HFFc6 (cell line): ENCODE measurements at regions not wholly inside any gene's neighbourhood (a gene's known extent, or its start where the extent isn't known, plus 50 kb on each side); places are given as distances from the start of the nearest gene placed in this dataset.

Source experiments
- DNase-seq: peaks from one replicate; pipeline ENCODE4 v3.0.0-alpha.2; 2018
- H3K27ac Mint-ChIP-seq: 2 replicates; pipeline ENCODE4 v1.8.0; 2020; ENCODE audit warnings: mild to moderate bottlenecking, mixed read lengths
- H3K27me3 Mint-ChIP-seq: 2 replicates; pipeline ENCODE4 v1.8.0; 2021; ENCODE audit warnings: mild to moderate bottlenecking, moderate library complexity, mixed read lengths; ENCODE audit not compliant: insufficient read depth
- H3K36me3 Mint-ChIP-seq: 2 replicates; pipeline ENCODE4 v1.8.0; 2021; ENCODE audit warnings: low read depth, mixed read lengths
- H3K4me1 Mint-ChIP-seq: 2 replicates; pipeline ENCODE4 v1.8.0; 2020; ENCODE audit warnings: low read depth, mixed read lengths
- H3K4me3 Mint-ChIP-seq: 2 replicates; pipeline ENCODE4 v1.8.0; 2020; ENCODE audit warnings: mild to moderate bottlenecking, moderate library complexity, mixed read lengths
- H3K9me3 Mint-ChIP-seq: 2 replicates; pipeline ENCODE4 v1.8.0; 2020; ENCODE audit warnings: mild to moderate bottlenecking, mixed read lengths
- CTCF ChIP-seq: fragments of 200-600 bp; sonication (generic); IDR thresholded peaks from 2 replicates; pipeline ENCODE4 v1.5.0; 2021; ENCODE audit warnings: antibody characterized with exemption, mild to moderate bottlenecking

DNA sequence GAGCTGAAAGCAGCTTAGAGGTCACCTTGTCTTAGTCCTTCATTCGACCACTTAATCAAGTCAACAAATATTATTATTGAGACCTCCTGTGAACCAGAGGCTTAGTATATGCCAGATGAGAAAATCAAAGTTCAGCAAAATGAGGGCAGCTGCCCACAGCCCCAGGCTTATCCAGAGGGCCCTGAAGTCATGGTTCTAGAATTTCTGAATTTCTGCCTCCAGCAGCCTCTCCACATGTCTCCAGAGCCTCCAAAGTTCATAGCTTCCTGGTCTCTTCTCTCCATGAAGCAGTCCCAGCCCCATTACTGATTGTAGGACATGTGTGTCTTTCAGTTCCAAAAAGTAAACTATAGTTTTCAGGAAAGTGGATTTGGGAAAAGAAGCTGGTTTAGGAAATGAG, 96.9 kb upstream of the TSC22D2 start:
- Mint-ChIP-seq H3K27ac (peak overlapping the region; percentile 67), H3K4me1 (peaks cover 80% of the 10 kb centered on the region), H3K27me3 (no peaks in the 10 kb centered on the region), H3K9me3 (peaks cover 47% of the 10 kb centered on the region), H3K36me3 (peaks cover 55% of the 10 kb centered on the region), H3K4me3 (peak overlapping the region; percentile 29; the same call in 1 of the 2 replicates)
- no peak for DNase-seq
- no peak for TF ChIP-seq CTCF

DNA sequence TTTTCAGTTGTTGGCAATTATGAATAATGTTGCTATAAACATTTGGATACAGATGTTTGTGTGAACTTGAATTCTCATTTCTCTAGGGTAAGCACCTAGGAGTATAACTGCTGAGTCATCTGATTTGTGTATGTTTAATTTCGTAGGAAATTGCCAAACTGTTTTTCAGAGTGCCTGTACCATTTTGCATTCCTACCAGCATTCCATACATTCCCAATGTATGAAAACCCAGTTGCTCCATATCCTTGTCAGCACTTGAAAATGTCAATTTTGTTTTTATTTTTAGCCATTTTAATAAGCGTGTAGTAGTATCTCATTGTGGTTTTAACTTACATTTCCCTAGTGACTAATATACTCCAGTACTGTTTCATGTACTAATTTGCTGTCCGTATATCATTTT, 98.5 kb upstream of the TSC22D2 start:
- peaks cover 68% of the 10 kb centered on the region for H3K36me3 Mint-ChIP-seq
- H3K4me1 Mint-ChIP-seq, result peaks cover 72% of the 10 kb centered on the region
- TF ChIP-seq CTCF, result no peak
- peak overlapping the region; percentile 74 for H3K27ac Mint-ChIP-seq
- H3K9me3 Mint-ChIP-seq, result peaks cover 49% of the 10 kb centered on the region
- no peak overlapping the region for H3K4me3 Mint-ChIP-seq
- DNase-seq, result peak; percentile 79
- no peaks in the 10 kb centered on the region for H3K27me3 Mint-ChIP-seq

DNA sequence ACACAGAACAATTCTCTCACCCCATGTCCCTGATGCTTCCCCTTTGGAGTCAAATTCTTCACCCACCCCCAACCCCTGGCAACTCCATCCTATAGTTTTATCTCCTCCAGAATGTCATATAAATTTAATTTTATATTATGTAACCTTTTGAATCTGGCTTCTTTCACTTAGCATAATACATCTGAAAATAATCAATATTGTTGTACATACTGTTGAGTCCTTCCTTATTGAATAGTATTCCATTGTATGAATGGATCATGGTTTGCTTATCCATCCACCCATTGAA, 98.9 kb upstream of the TSC22D2 start:
- no peak for TF ChIP-seq CTCF
- H3K4me3 Mint-ChIP-seq, result no peak overlapping the region
- H3K27me3 Mint-ChIP-seq, result no peaks in the 10 kb centered on the region
- H3K36me3 Mint-ChIP-seq, result peaks cover 72% of the 10 kb centered on the region
- peaks cover 68% of the 10 kb centered on the region for H3K4me1 Mint-ChIP-seq
- H3K9me3 Mint-ChIP-seq, result peaks cover 49% of the 10 kb centered on the region
- peak overlapping the region; percentile 74 for H3K27ac Mint-ChIP-seq
- no peak for DNase-seq

DNA sequence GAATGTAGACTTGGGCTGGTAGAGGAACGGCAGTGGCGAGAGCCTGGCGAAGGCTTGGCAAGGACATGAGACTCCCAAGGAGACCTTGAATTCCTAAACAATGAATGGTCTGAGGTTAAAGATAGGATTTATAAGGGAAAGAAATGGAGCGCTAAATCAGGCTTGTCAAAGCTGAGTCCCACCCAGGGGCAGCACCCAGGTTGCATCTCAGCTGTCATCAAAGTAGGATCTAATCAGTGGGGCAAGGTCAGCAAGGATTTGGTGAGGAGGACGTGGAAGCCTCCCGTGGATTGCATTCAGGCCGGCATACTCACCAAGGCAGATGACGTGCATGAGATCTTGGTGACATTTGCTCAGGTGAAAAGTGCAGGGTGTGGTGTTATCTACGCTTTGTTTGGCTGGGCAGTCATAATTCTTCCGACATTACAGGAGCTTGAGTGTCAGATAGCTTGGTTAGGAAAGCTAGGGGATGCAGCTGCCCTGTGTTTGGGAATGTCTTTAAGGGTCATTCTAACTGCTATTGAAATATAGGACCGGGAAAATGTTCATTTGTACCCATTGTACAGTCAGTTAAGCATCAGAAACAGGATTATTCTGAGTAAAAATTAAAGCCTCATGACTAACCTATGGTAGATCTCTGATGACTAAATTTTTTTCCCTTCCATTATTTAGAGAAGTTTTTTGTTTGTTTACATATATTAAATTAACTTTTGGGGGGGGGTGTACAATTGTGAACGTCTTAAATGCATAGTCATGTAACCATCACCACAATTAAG, 99.4 kb upstream of the TSC22D2 start:
- peaks cover 75% of the 10 kb centered on the region for H3K36me3 Mint-ChIP-seq
- H3K4me1 Mint-ChIP-seq, result peaks cover 68% of the 10 kb centered on the region
- H3K27ac Mint-ChIP-seq, result peak overlapping the region; percentile 74
- DNase-seq, result no peak
- H3K9me3 Mint-ChIP-seq, result peaks cover 49% of the 10 kb centered on the region
- H3K4me3 Mint-ChIP-seq, result peak overlapping the region; percentile 27; the same call in 1 of the 2 replicates
- H3K27me3 Mint-ChIP-seq, result no peaks in the 10 kb centered on the region
- no peak for TF ChIP-seq CTCF

DNA sequence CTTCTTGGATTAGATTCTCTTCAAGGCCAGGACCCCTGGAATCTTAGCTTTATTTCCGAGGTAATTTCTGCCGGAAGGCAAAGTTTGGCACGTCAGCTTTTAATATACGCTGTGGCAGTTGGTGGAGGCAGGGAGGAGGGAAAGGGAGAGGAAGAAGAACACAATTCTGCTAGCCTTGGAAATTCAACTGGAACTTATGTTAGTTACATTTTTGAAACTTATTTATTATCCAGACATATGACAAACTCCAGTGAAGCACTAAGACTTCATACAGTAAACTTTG, 100.1 kb upstream of the TSC22D2 start:
- H3K4me3 Mint-ChIP-seq, result no peak overlapping the region
- peaks cover 75% of the 10 kb centered on the region for H3K36me3 Mint-ChIP-seq
- H3K27me3 Mint-ChIP-seq, result no peaks in the 10 kb centered on the region
- TF ChIP-seq CTCF, result no peak
- H3K9me3 Mint-ChIP-seq, result peaks cover 49% of the 10 kb centered on the region
- no peak for DNase-seq
- peaks cover 68% of the 10 kb centered on the region for H3K4me1 Mint-ChIP-seq
- peak overlapping the region; percentile 63; the same call in 1 of the 2 replicates for H3K27ac Mint-ChIP-seq
